NCI-H2029 treated with DMSO at 0.1 percent for 48 hours (cell line): ENCODE measurements at regions not wholly inside any gene's neighbourhood (a gene's known extent, or its start where the extent isn't known, plus 50 kb on each side); places are given as distances from the start of the nearest gene placed in this dataset.
A peak's percentile ranks its signal among the peaks of the same experiment; 100 is the strongest.

Source experiments
- DNase-seq: peaks from one replicate; lab custom pipeline; 2025; lab: John Stamatoyannopoulos, UW

GRCh38 chr1:201659572-201659971, 120.6 kb downstream of the NAV1 start:
- no peak for DNase-seq

- DNase-seq = no peak
Measured at GRCh38 chr1:201660931-201661822, 122.2 kb downstream of the NAV1 start.

GRCh38 chr1:201661823-201662359, 123.0 kb downstream of the NAV1 start:
- no peak for DNase-seq

- DNase-seq = no peak
Measured at GRCh38 chr1:201662646-201663045, 123.7 kb downstream of the NAV1 start.

- DNase-seq = no peak
Measured at GRCh38 chr1:201663491-201664113, 124.7 kb downstream of the NAV1 start.

GRCh38 chr1:201665036-201665435, 126.1 kb downstream of the NAV1 start:
- no peak for DNase-seq

GRCh38 chr1:201666102-201666501, 127.2 kb downstream of the NAV1 start:
- DNase-seq = no peak

GRCh38 chr1:201666645-201667044, 127.7 kb downstream of the NAV1 start:
- DNase-seq = no peak

- DNase-seq = no peak
Measured at GRCh38 chr1:201667479-201667878, 128.6 kb downstream of the NAV1 start.

GRCh38 chr1:201670517-201670916, 131.6 kb downstream of the NAV1 start:
- no peak for DNase-seq

- no peak for DNase-seq
Measured at GRCh38 chr1:201672685-201673084, 133.8 kb downstream of the NAV1 start.

- no peak for DNase-seq
Measured at GRCh38 chr1:201673093-201673492, 134.2 kb downstream of the NAV1 start.

GRCh38 chr1:201673915-201674314, 135.0 kb downstream of the NAV1 start:
- DNase-seq = no peak

GRCh38 chr1:201675143-201675542, 136.2 kb downstream of the NAV1 start:
- no peak for DNase-seq

- DNase-seq = no peak
Measured at GRCh38 chr1:201676197-201676596, 137.3 kb downstream of the NAV1 start.

GRCh38 chr1:201676641-201677040, 137.7 kb downstream of the NAV1 start:
- no peak for DNase-seq

- no peak for DNase-seq
Measured at GRCh38 chr1:201678264-201679101, 139.6 kb downstream of the NAV1 start.

- no peak for DNase-seq
Measured at GRCh38 chr1:201681375-201681774, 142.4 kb downstream of the NAV1 start.

GRCh38 chr1:201682964-201683363, 144.0 kb downstream of the NAV1 start:
- no peak for DNase-seq

- DNase-seq = no peak
Measured at GRCh38 chr1:201683397-201683796, 144.5 kb downstream of the NAV1 start.

GRCh38 chr1:201685485-201685884, 143.5 kb upstream of the IPO9 start:
- DNase-seq = no peak

- peak; percentile 43 for DNase-seq
Measured at GRCh38 chr1:201686714-201687455, 142.1 kb upstream of the IPO9 start.
